ENCODE measurements at regions not wholly inside any gene's neighbourhood (a gene's known extent, or its start where the extent isn't known, plus 50 kb on each side); places are given as distances from the start of the nearest gene placed in this dataset.

- no peak for TF ChIP-seq SIRT6 (IDR thresholded peaks at IDR 0.05; ENCODE audit: low read length)
- no peak for TF ChIP-seq SIX5 (IDR thresholded peaks at IDR 0.05; ENCODE audit: low read depth, low read length)
- no peak for TF ChIP-seq SP2 (IDR thresholded peaks at IDR 0.05; ENCODE audit: low read length)
- TF ChIP-seq TAF1 (IDR thresholded peaks at IDR 0.05; ENCODE audit: low read depth, low read length), result no peak
- TF ChIP-seq EP300 (IDR thresholded peaks at IDR 0.05; ENCODE audit: borderline replicate concordance in 1 of 2, low read depth in 2 of 2, low read length in 2 of 2), result no peak
- no peak for TF ChIP-seq SIN3A (conservative IDR thresholded peaks at IDR 0.05 in 1 of 2, IDR thresholded peaks at IDR 0.05 in 1 of 2; ENCODE audit: low read depth in 1 of 2, low read length in 2 of 2)
- TF ChIP-seq POLR2AphosphoS5 (IDR thresholded peaks at IDR 0.05; ENCODE audit: low read depth, low read length), result no peak
- TF ChIP-seq EZH2 (IDR thresholded peaks at IDR 0.05; ENCODE audit: low read depth, low read length, severe bottlenecking), result no peak
- TF ChIP-seq SUZ12 (IDR thresholded peaks at IDR 0.05; ENCODE audit: low read length), result no peak
- TF ChIP-seq TCF12 (IDR thresholded peaks at IDR 0.05; ENCODE audit: low read depth, low read length), result no peak
- no peak for TF ChIP-seq CTCF (IDR thresholded peaks at IDR 0.05; ENCODE audit: control extremely low read depth in 1 of 3, insufficient read depth in 1 of 3, low read depth in 1 of 3, low read length in 3 of 3)
Measured at GRCh38 chr7:19353180-19353579, 208.0 kb upstream of the FERD3L start (continued).

All from H1 (cell line).